PC-3 (cell line): ENCODE measurements at regions not wholly inside any gene's neighbourhood (a gene's known extent, or its start where the extent isn't known, plus 50 kb on each side); places are given as distances from the start of the nearest gene placed in this dataset.

Source experiments
- CTCF ChIP-seq: fragments of 300-600 bp; sonication (generic); conservative IDR thresholded peaks from 2 replicates; pipeline ENCODE4 v1.5.1; 2017; ENCODE audit warnings: antibody characterized with exemption, low read depth, mild to moderate bottlenecking, low read length
- EZH2 ChIP-seq: fragments of 300-600 bp; sonication (generic); IDR thresholded peaks from one replicate; pipeline ENCODE4 v1.6.1; 2017; ENCODE audit warnings: antibody characterized with exemption, mild to moderate bottlenecking, low read length; ENCODE audit not compliant: unreplicated experiment
- EZH2phosphoT487 ChIP-seq: fragments of 300-600 bp; sonication (generic); IDR thresholded peaks from 2 replicates; pipeline ENCODE4 v1.6.1; 2018; ENCODE audit warnings: mild to moderate bottlenecking, antibody characterized with exemption, low read length, borderline replicate concordance

GRCh38 chr15:69780981-69781380, 316.7 kb downstream of the TLE3 start:
- no peak for TF ChIP-seq CTCF
- no peak for TF ChIP-seq EZH2
- TF ChIP-seq EZH2phosphoT487 = no peak
